Stimulated activated memory B cell treated with anti-CD40 and anti-IgM and Interleukin-4, amounts not matched to agents 10 μg/mL and 1 μg/mL and 100 μg/mL, for 72 hours (primary cell): ENCODE measurements at regions not wholly inside any gene's neighbourhood (a gene's known extent, or its start where the extent isn't known, plus 50 kb on each side); places are given as distances from the start of the nearest gene placed in this dataset.

Experiments used
- ATAC-seq: fragments of 150-1000 bp; cut with Tn5 transposase; 2 replicates; pipeline ENCODE4 v1.10.0; 2021
- H3K27ac Mint-ChIP-seq: one replicate; pipeline ENCODE4 v1.8.0; 2022; ENCODE audit warnings: mild to moderate bottlenecking, mixed read lengths
- H3K27me3 Mint-ChIP-seq: one replicate; pipeline ENCODE4 v1.8.0; 2022; ENCODE audit warnings: mixed read lengths
- H3K36me3 Mint-ChIP-seq: one replicate; pipeline ENCODE4 v1.8.0; 2022; ENCODE audit warnings: mixed read lengths
- H3K4me1 Mint-ChIP-seq: one replicate; pipeline ENCODE4 v1.8.0; 2022; ENCODE audit warnings: mixed read lengths
- H3K4me3 Mint-ChIP-seq: one replicate; pipeline ENCODE4 v1.8.0; 2022; ENCODE audit warnings: mild to moderate bottlenecking, moderate library complexity, mixed read lengths
- H3K9me3 Mint-ChIP-seq: one replicate; pipeline ENCODE4 v1.8.0; 2022; ENCODE audit warnings: mixed read lengths

- H3K27ac Mint-ChIP-seq, result no peak overlapping the region
- no peaks in the 10 kb centered on the region for H3K4me1 Mint-ChIP-seq
- H3K9me3 Mint-ChIP-seq, result no peaks in the 10 kb centered on the region
- no peak for ATAC-seq
- H3K4me3 Mint-ChIP-seq, result no peak overlapping the region
- no peaks in the 10 kb centered on the region for H3K27me3 Mint-ChIP-seq
- no peaks in the 10 kb centered on the region for H3K36me3 Mint-ChIP-seq
These were observed 280.9 kb upstream of the ZSWIM2 start for GRCh38 chr2:187129868-187130267.

GRCh38 chr2:187129306-187129705 is 280.3 kb upstream of the ZSWIM2 start:
- H3K36me3 Mint-ChIP-seq, result no peaks in the 10 kb centered on the region
- H3K4me3 Mint-ChIP-seq, result no peak overlapping the region
- no peaks in the 10 kb centered on the region for H3K4me1 Mint-ChIP-seq
- no peaks in the 10 kb centered on the region for H3K27me3 Mint-ChIP-seq
- no peaks in the 10 kb centered on the region for H3K9me3 Mint-ChIP-seq
- ATAC-seq, result no peak
- no peak overlapping the region for H3K27ac Mint-ChIP-seq

- no peak for ATAC-seq
- no peaks in the 10 kb centered on the region for H3K27me3 Mint-ChIP-seq
- no peak overlapping the region for H3K27ac Mint-ChIP-seq
- H3K4me3 Mint-ChIP-seq, result no peak overlapping the region
- H3K36me3 Mint-ChIP-seq, result no peaks in the 10 kb centered on the region
- no peaks in the 10 kb centered on the region for H3K4me1 Mint-ChIP-seq
- no peaks in the 10 kb centered on the region for H3K9me3 Mint-ChIP-seq
These were observed 277.5 kb upstream of the ZSWIM2 start for GRCh38 chr2:187126247-187127005.

- H3K9me3 Mint-ChIP-seq, result no peaks in the 10 kb centered on the region
- H3K27ac Mint-ChIP-seq, result no peak overlapping the region
- no peaks in the 10 kb centered on the region for H3K36me3 Mint-ChIP-seq
- H3K4me1 Mint-ChIP-seq, result no peaks in the 10 kb centered on the region
- no peaks in the 10 kb centered on the region for H3K27me3 Mint-ChIP-seq
- no peak for ATAC-seq
- H3K4me3 Mint-ChIP-seq, result no peak overlapping the region
These were observed 276.3 kb upstream of the ZSWIM2 start for GRCh38 chr2:187125318-187125717.

- Mint-ChIP-seq H3K4me3 (no peak overlapping the region), H3K36me3 (no peaks in the 10 kb centered on the region), H3K4me1 (no peaks in the 10 kb centered on the region), H3K27me3 (no peaks in the 10 kb centered on the region), H3K9me3 (no peaks in the 10 kb centered on the region), H3K27ac (no peak overlapping the region)
- no peak for ATAC-seq
These were observed 275.6 kb upstream of the ZSWIM2 start for GRCh38 chr2:187124529-187124928.

- H3K36me3 Mint-ChIP-seq, result no peaks in the 10 kb centered on the region
These were observed 269.5 kb upstream of the ZSWIM2 start for GRCh38 chr2:187118331-187119099.

GRCh38 chr2:187117483-187117882 is 268.5 kb upstream of the ZSWIM2 start:
- ATAC-seq, result peak; percentile 24
- Mint-ChIP-seq H3K4me3 (no peak overlapping the region), H3K36me3 (no peaks in the 10 kb centered on the region), H3K9me3 (no peaks in the 10 kb centered on the region), H3K27me3 (no peaks in the 10 kb centered on the region), H3K4me1 (no peaks in the 10 kb centered on the region), H3K27ac (no peak overlapping the region)

More at GRCh38 chr2:187118331-187119099, 269.5 kb upstream of the ZSWIM2 start:
- no peaks in the 10 kb centered on the region for H3K9me3 Mint-ChIP-seq
- no peak overlapping the region for H3K27ac Mint-ChIP-seq
- ATAC-seq, result no peak
- no peaks in the 10 kb centered on the region for H3K4me1 Mint-ChIP-seq
- no peak overlapping the region for H3K4me3 Mint-ChIP-seq
- H3K27me3 Mint-ChIP-seq, result no peaks in the 10 kb centered on the region

GRCh38 chr2:187115627-187116026 is 266.7 kb upstream of the ZSWIM2 start:
- H3K27me3 Mint-ChIP-seq, result no peaks in the 10 kb centered on the region
- H3K27ac Mint-ChIP-seq, result no peak overlapping the region
- H3K9me3 Mint-ChIP-seq, result peaks cover 5% of the 10 kb centered on the region
- H3K4me3 Mint-ChIP-seq, result no peak overlapping the region
- ATAC-seq, result no peak
- no peaks in the 10 kb centered on the region for H3K4me1 Mint-ChIP-seq
- no peaks in the 10 kb centered on the region for H3K36me3 Mint-ChIP-seq

- Mint-ChIP-seq H3K9me3 (peaks cover 5% of the 10 kb centered on the region), H3K27ac (no peak overlapping the region), H3K4me1 (no peaks in the 10 kb centered on the region), H3K27me3 (no peaks in the 10 kb centered on the region), H3K36me3 (no peaks in the 10 kb centered on the region), H3K4me3 (no peak overlapping the region)
- no peak for ATAC-seq
These were observed 258.0 kb upstream of the ZSWIM2 start for GRCh38 chr2:187107001-187107400.

GRCh38 chr2:187105218-187105617 is 256.2 kb upstream of the ZSWIM2 start:
- Mint-ChIP-seq H3K27ac (no peak overlapping the region), H3K27me3 (no peaks in the 10 kb centered on the region)

GRCh38 chr2:187102381-187102780 is 253.4 kb upstream of the ZSWIM2 start:
- H3K27me3 Mint-ChIP-seq, result no peaks in the 10 kb centered on the region
- H3K4me3 Mint-ChIP-seq, result no peak overlapping the region
- H3K4me1 Mint-ChIP-seq, result no peaks in the 10 kb centered on the region
- no peak for ATAC-seq
- H3K27ac Mint-ChIP-seq, result no peak overlapping the region
- no peaks in the 10 kb centered on the region for H3K36me3 Mint-ChIP-seq
- no peaks in the 10 kb centered on the region for H3K9me3 Mint-ChIP-seq

More at GRCh38 chr2:187105218-187105617, 256.2 kb upstream of the ZSWIM2 start:
- Mint-ChIP-seq H3K9me3 (no peaks in the 10 kb centered on the region), H3K4me3 (no peak overlapping the region), H3K36me3 (no peaks in the 10 kb centered on the region), H3K4me1 (no peaks in the 10 kb centered on the region)
- ATAC-seq, result no peak

- Mint-ChIP-seq H3K4me3 (no peak overlapping the region), H3K27ac (no peak overlapping the region), H3K9me3 (no peaks in the 10 kb centered on the region), H3K36me3 (no peaks in the 10 kb centered on the region), H3K27me3 (no peaks in the 10 kb centered on the region), H3K4me1 (no peaks in the 10 kb centered on the region)
- no peak for ATAC-seq
These were observed 249.2 kb upstream of the ZSWIM2 start for GRCh38 chr2:187098154-187098553.

GRCh38 chr2:187093771-187094412 is 244.9 kb upstream of the ZSWIM2 start:
- H3K27ac Mint-ChIP-seq, result no peak overlapping the region
- no peak overlapping the region for H3K4me3 Mint-ChIP-seq
- no peak for ATAC-seq
- H3K9me3 Mint-ChIP-seq, result no peaks in the 10 kb centered on the region
- H3K36me3 Mint-ChIP-seq, result no peaks in the 10 kb centered on the region
- no peaks in the 10 kb centered on the region for H3K4me1 Mint-ChIP-seq
- no peaks in the 10 kb centered on the region for H3K27me3 Mint-ChIP-seq

GRCh38 chr2:187091664-187092063 is 242.7 kb upstream of the ZSWIM2 start:
- no peak overlapping the region for H3K27ac Mint-ChIP-seq

GRCh38 chr2:187084524-187084923 is 235.6 kb upstream of the ZSWIM2 start:
- no peak overlapping the region for H3K4me3 Mint-ChIP-seq
- no peaks in the 10 kb centered on the region for H3K9me3 Mint-ChIP-seq
- no peaks in the 10 kb centered on the region for H3K27me3 Mint-ChIP-seq
- no peaks in the 10 kb centered on the region for H3K36me3 Mint-ChIP-seq
- H3K27ac Mint-ChIP-seq, result no peak overlapping the region
- H3K4me1 Mint-ChIP-seq, result no peaks in the 10 kb centered on the region
- no peak for ATAC-seq

More at GRCh38 chr2:187091664-187092063, 242.7 kb upstream of the ZSWIM2 start:
- H3K36me3 Mint-ChIP-seq, result no peaks in the 10 kb centered on the region
- H3K4me3 Mint-ChIP-seq, result no peak overlapping the region
- no peaks in the 10 kb centered on the region for H3K9me3 Mint-ChIP-seq
- no peaks in the 10 kb centered on the region for H3K4me1 Mint-ChIP-seq
- no peaks in the 10 kb centered on the region for H3K27me3 Mint-ChIP-seq
- no peak for ATAC-seq
